Esophagus squamous epithelium (tissue), 5 donors: ENCODE measurements at regions not wholly inside any gene's neighbourhood (a gene's known extent, or its start where the extent isn't known, plus 50 kb on each side); places are given as distances from the start of the nearest gene placed in this dataset.

Experiments
- DNase-seq: peaks from one replicate; lab custom pipeline; 2025; lab: John Stamatoyannopoulos, UW
- H3K27ac ChIP-seq, 4 donors: fragments of 200-600 bp; sonication (generic); one replicate each; pipeline ENCODE4 v1.5.1; 2016 to 2019; ENCODE audit warnings: mild to moderate bottlenecking in 1 of 4
- H3K27me3 ChIP-seq, 4 donors: fragments of 200-600 bp; sonication (generic); 1 replicate in 3 of 4; 2 replicates in 1 of 4; pipeline versions ENCODE4 v1.5.1 to v1.6.0; 2017 to 2021; ENCODE audit warnings: antibody characterized with exemption in 1 of 4
- H3K36me3 ChIP-seq, 3 donors: fragments of 200-600 bp; sonication (generic); one replicate each; pipeline ENCODE4 v1.5.1; 2016 to 2019
- H3K4me1 ChIP-seq, 3 donors: fragments of 200-600 bp; sonication (generic); one replicate each; pipeline ENCODE4 v1.5.1; 2017 to 2019
- H3K4me3 ChIP-seq, 4 donors: fragments of 200-600 bp; sonication (generic); 1 replicate in 3 of 4; 2 replicates in 1 of 4; pipeline ENCODE4 v1.5.1; 2016 to 2019; ENCODE audit warnings: mild to moderate bottlenecking in 2 of 4, moderate library complexity in 1 of 4
- H3K9me3 ChIP-seq, 3 donors: fragments of 200-600 bp; sonication (generic); one replicate each; pipeline ENCODE4 v1.5.1; 2016 to 2019
- POLR2A ChIP-seq, 4 donors: fragments of 450-650 bp; IDR thresholded peaks; one replicate each; pipeline ENCODE4 v1.6.1; 2017; ENCODE audit warnings: antibody characterized with exemption in 4 of 4, mild to moderate bottlenecking in 4 of 4, moderate library complexity in 3 of 4
- WGBS, 2 donors: methylation state at CpG; one replicate each; pipeline ENCODE4 v1.1.5; 2018; 5-methylcytosine and 5-hydroxymethylcytosine counted together
- intact Hi-C: fragments of 100-400 bp; cut with DNase I; formaldehyde crosslinking; loops from one replicate; pipeline ENCODE4 v1.15.0; 2022
- TF ChIP-seq, protein P1 (sequence below), 6 experiments: fragments of 450-650 bp in 4 of 6; fragments of 200-600 bp in 2 of 6; sonication (generic) in 2 of 6; IDR thresholded peaks; one replicate each; pipeline ENCODE4 v1.5.1; 2016 to 2019; ENCODE audit warnings: antibody characterized with exemption in 6 of 6, mild to moderate bottlenecking in 4 of 6, moderate library complexity in 4 of 6
- donor health status: DM: yes; HTN: yes; CAD: no.

GRCh38 chr20:6668546-6668945 is 98.9 kb upstream of the BMP2 start:
- intact Hi-C loops = no loop called here
- Histone ChIP-seq H3K27ac (no peak overlapping the region), H3K27me3 (no peaks in the 10 kb centered on the region), H3K36me3 (no peaks in the 10 kb centered on the region), H3K9me3 (peaks cover 0 to 5% (median 0%) of the 10 kb centered on the region in 3 donors), H3K4me1 (peaks cover 0 to 6% (median 0%) of the 10 kb centered on the region in 3 donors), H3K4me3 (no peak overlapping the region)
- TF ChIP-seq, protein P1, sequence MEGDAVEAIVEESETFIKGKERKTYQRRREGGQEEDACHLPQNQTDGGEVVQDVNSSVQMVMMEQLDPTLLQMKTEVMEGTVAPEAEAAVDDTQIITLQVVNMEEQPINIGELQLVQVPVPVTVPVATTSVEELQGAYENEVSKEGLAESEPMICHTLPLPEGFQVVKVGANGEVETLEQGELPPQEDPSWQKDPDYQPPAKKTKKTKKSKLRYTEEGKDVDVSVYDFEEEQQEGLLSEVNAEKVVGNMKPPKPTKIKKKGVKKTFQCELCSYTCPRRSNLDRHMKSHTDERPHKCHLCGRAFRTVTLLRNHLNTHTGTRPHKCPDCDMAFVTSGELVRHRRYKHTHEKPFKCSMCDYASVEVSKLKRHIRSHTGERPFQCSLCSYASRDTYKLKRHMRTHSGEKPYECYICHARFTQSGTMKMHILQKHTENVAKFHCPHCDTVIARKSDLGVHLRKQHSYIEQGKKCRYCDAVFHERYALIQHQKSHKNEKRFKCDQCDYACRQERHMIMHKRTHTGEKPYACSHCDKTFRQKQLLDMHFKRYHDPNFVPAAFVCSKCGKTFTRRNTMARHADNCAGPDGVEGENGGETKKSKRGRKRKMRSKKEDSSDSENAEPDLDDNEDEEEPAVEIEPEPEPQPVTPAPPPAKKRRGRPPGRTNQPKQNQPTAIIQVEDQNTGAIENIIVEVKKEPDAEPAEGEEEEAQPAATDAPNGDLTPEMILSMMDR (IDR thresholded peaks at IDR 0.05) = no peak
- TF ChIP-seq POLR2A (IDR thresholded peaks at IDR 0.05) = no peak
- no peak for DNase-seq

- Histone ChIP-seq H3K4me1 (peaks cover 0 to 29% (median 4%) of the 10 kb centered on the region in 3 donors), H3K27ac (no peak overlapping the region), H3K27me3 (no peaks in the 10 kb centered on the region), H3K4me3 (no peak overlapping the region), H3K36me3 (no peaks in the 10 kb centered on the region), H3K9me3 (peaks cover 0 to 5% (median 0%) of the 10 kb centered on the region in 3 donors)
- intact Hi-C loops = no loop called here
- TF ChIP-seq POLR2A (IDR thresholded peaks at IDR 0.05) = no peak
- TF ChIP-seq, protein P1 (IDR thresholded peaks at IDR 0.05) = no peak
- WGBS, 2 donors = 56 to 63% methylated on average over 5 of the region's 5 CpGs
- no peak for DNase-seq
These were observed 101.7 kb upstream of the BMP2 start for GRCh38 chr20:6665621-6666355.

GRCh38 chr20:6665161-6665560 is 102.3 kb upstream of the BMP2 start:
- Histone ChIP-seq H3K9me3 (peaks cover 0 to 5% (median 0%) of the 10 kb centered on the region in 3 donors), H3K36me3 (no peaks in the 10 kb centered on the region), H3K4me3 (no peak overlapping the region), H3K27me3 (no peaks in the 10 kb centered on the region), H3K27ac (no peak overlapping the region), H3K4me1 (peaks cover 0 to 35% (median 5%) of the 10 kb centered on the region in 3 donors)
- DNase-seq = no peak
- no peak for TF ChIP-seq POLR2A (IDR thresholded peaks at IDR 0.05)
- TF ChIP-seq, protein P1 (IDR thresholded peaks at IDR 0.05) = no peak
- WGBS, 2 donors = 67 to 73% methylated on average over 1 of the region's 1 CpG
- intact Hi-C loops = no loop called here

- H3K4me3 ChIP-seq = no peak overlapping the region
- intact Hi-C loops = no loop called here
- peaks cover 0 to 5% (median 0%) of the 10 kb centered on the region in 3 donors for H3K9me3 ChIP-seq
These were observed 102.9 kb upstream of the BMP2 start for GRCh38 chr20:6664574-6664973.

More at GRCh38 chr20:6664574-6664973, 102.9 kb upstream of the BMP2 start:
- H3K27ac ChIP-seq = no peak overlapping the region
- H3K36me3 ChIP-seq = no peaks in the 10 kb centered on the region
- 31 to 39% methylated on average over 1 of the region's 1 CpG for WGBS, 2 donors
- DNase-seq = no peak
- H3K4me1 ChIP-seq = peaks cover 0 to 41% (median 5%) of the 10 kb centered on the region in 3 donors
- TF ChIP-seq POLR2A (IDR thresholded peaks at IDR 0.05) = no peak
- TF ChIP-seq, protein P1 (IDR thresholded peaks at IDR 0.05) = no peak
- H3K27me3 ChIP-seq = no peaks in the 10 kb centered on the region
